A673 (cell line): ENCODE measurements at regions not wholly inside any gene's neighbourhood (a gene's known extent, or its start where the extent isn't known, plus 50 kb on each side); places are given as distances from the start of the nearest gene placed in this dataset.
"Not testable (repeated sequence)": the region's sequence is repeated elsewhere in the genome, so short reads cannot be mapped to it uniquely, and the experiment has no call there.

Source experiments
- CTCF ChIP-seq: fragments of 300-800, 200-600 bp; sonication (generic); conservative IDR thresholded peaks from 2 replicates; pipeline ENCODE4 v1.5.1; 2017; ENCODE audit warnings: low read depth, mild to moderate bottlenecking, antibody characterized with exemption, low read length, moderate library complexity, mixed read lengths
- EZH2 ChIP-seq: fragments of 200-600 bp; sonication (generic); IDR thresholded peaks from 2 replicates; pipeline ENCODE4 v1.6.1; 2017; ENCODE audit warnings: borderline replicate concordance, low read depth, mild to moderate bottlenecking, mixed read lengths, antibody characterized with exemption, low read length; ENCODE audit not compliant: poor library complexity, severe bottlenecking

GRCh38 chr17:63231015-63231620, 215.0 kb downstream of the CYB561 start:
- TF ChIP-seq CTCF, EZH2: not testable (repeated sequence)
